Stomach smooth muscle (tissue), 2 donors: ENCODE measurements at regions not wholly inside any gene's neighbourhood (a gene's known extent, or its start where the extent isn't known, plus 50 kb on each side); places are given as distances from the start of the nearest gene placed in this dataset.

Experiments
- H3K27ac ChIP-seq: one replicate; pipeline ENCODE4 v1.7.0; 2013; ENCODE audit warnings: mild to moderate bottlenecking, low read length, inconsistent platforms
- H3K27me3 ChIP-seq, 2 donors: one replicate each; pipeline ENCODE4 v1.7.0; 2013; ENCODE audit warnings: low read length in 2 of 2; ENCODE audit not compliant: insufficient read depth in 2 of 2, control insufficient read depth in 1 of 2
- H3K36me3 ChIP-seq, 2 donors: one replicate each; pipeline ENCODE4 v1.7.0; 2013; ENCODE audit warnings: low read length in 2 of 2; ENCODE audit not compliant: control insufficient read depth in 2 of 2, insufficient read depth in 2 of 2
- H3K4me1 ChIP-seq: one replicate; pipeline ENCODE4 v1.7.0; 2013; ENCODE audit warnings: low read length; ENCODE audit not compliant: control insufficient read depth, insufficient read depth
- H3K4me3 ChIP-seq, 2 donors: one replicate each; pipeline ENCODE4 v1.7.0; 2013; ENCODE audit warnings: low read length in 2 of 2
- H3K9ac ChIP-seq, 2 donors: one replicate each; pipeline ENCODE4 v1.7.0; 2013; ENCODE audit warnings: low read length in 2 of 2, mild to moderate bottlenecking in 1 of 2
- H3K9me3 ChIP-seq, 2 donors: one replicate each; pipeline ENCODE4 v1.7.0; 2013; ENCODE audit warnings: low read length in 2 of 2; ENCODE audit not compliant: control insufficient read depth in 2 of 2
- donor health status: healthy.
- donor health status: Pancreatic carcinoma.

DNA sequence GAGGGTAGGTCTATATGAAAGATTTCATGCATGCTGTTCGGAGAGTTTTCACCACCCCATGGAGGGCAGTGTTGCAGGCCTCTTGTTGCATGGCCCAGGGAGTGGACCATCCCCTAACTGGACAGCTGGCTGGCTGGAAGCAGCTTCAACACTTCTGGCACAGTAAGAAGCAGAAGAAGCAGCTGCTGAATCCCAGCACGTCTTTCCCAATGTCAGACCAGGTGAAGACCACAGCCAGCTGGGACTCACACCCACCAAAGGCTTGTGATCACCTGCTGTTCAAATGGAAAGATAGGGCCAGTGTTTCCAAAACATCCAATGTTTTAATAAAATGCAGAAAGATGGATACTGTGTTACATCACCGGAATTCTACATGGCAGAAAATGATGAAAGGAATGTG is 1423.6 kb downstream of the AACS start:
- Histone ChIP-seq H3K9me3 (peaks cover 0 to 3% of the 10 kb centered on the region in 2 donors), H3K4me1 (no peaks in the 10 kb centered on the region), H3K9ac (no peak overlapping the region), H3K27me3 (no peaks in the 10 kb centered on the region), H3K27ac (no peak overlapping the region), H3K36me3 (no peaks in the 10 kb centered on the region), H3K4me3 (no peak overlapping the region)

DNA sequence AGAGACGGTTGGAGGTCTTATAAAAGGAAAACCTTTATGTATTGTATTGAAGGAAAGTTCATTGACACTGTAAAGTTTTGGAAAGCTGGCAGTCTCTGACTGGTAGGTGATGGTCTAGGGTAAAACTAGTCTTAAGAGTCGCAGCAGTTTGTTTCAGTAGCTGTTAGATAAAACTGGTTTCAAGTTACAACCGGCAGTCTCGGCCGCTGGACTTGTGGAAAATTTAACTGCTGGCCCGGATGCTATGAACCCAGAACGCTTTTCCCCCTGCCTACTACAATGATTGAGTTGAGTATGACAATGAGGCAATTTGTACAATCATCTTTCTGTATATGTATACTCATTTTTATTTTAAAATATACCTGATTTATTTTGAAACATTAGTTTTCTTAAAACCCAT is 1426.9 kb downstream of the AACS start:
- Histone ChIP-seq H3K9me3 (peaks cover 0 to 3% of the 10 kb centered on the region in 2 donors), H3K4me1 (peaks cover 2% of the 10 kb centered on the region), H3K9ac (no peak overlapping the region), H3K36me3 (no peaks in the 10 kb centered on the region), H3K4me3 (no peak overlapping the region), H3K27me3 (no peaks in the 10 kb centered on the region), H3K27ac (no peak overlapping the region)

DNA sequence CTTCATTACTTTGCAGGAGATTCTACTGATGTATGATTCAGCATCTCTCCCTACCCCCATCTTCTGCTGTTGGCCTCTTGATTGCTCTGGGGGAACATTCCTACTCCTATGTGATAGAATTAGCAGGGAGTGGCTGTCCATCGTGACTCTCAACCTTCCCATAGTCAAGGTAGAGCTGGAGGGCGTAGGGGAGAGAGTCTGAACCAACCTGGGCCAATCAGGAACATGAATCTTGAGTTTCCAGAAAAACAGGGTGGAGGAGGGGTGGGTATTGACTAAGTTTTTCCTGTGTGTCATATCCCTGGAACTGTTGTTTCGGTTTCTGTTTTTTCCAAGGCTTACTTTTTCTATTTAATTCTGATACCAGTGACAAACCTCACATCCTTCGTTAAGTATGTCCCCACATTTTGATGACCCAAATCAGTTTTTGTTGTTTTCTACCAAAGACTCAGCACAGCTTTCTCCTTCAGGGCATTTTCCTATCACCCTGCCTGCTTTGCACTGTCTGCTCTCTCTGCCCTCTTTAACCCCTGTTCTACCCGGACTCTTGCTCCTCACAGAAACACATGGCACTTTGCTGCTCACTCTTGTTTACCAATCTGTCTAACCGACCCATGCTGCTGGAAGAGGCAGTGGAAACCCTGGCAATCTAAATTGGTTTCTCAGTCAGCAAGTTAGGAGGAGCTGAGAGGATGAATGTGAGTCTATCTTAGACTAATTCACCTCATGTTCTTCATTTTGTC is 1428.3 kb downstream of the AACS start:
- Histone ChIP-seq H3K9me3 (peaks cover 0 to 3% of the 10 kb centered on the region in 2 donors), H3K27ac (no peak overlapping the region), H3K4me3 (no peak overlapping the region), H3K36me3 (no peaks in the 10 kb centered on the region), H3K4me1 (peaks cover 2% of the 10 kb centered on the region), H3K27me3 (no peaks in the 10 kb centered on the region), H3K9ac (no peak overlapping the region)

DNA sequence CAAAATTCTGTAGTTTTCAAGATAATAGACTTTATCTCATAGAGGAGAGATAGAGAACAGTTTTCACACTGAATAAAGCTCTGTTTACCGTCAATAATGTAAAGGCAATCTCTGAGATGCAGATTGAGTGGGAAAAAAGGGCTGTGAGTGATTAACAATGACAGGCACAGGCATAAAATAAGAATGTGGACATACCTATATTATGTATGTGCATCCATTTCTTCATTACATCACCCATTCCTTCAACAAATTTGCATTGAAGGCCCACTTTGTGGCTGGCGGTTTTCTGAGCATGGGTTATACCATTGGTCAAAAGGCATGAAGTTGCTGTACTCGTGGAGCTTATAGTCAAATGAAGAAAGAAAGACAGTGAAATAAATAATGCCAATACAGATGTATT is 1431.0 kb downstream of the AACS start:
- Histone ChIP-seq H3K4me3 (no peak overlapping the region), H3K27ac (no peak overlapping the region), H3K4me1 (peaks cover 2% of the 10 kb centered on the region), H3K36me3 (no peaks in the 10 kb centered on the region), H3K9me3 (no peaks in the 10 kb centered on the region), H3K9ac (no peak overlapping the region), H3K27me3 (no peaks in the 10 kb centered on the region)

DNA sequence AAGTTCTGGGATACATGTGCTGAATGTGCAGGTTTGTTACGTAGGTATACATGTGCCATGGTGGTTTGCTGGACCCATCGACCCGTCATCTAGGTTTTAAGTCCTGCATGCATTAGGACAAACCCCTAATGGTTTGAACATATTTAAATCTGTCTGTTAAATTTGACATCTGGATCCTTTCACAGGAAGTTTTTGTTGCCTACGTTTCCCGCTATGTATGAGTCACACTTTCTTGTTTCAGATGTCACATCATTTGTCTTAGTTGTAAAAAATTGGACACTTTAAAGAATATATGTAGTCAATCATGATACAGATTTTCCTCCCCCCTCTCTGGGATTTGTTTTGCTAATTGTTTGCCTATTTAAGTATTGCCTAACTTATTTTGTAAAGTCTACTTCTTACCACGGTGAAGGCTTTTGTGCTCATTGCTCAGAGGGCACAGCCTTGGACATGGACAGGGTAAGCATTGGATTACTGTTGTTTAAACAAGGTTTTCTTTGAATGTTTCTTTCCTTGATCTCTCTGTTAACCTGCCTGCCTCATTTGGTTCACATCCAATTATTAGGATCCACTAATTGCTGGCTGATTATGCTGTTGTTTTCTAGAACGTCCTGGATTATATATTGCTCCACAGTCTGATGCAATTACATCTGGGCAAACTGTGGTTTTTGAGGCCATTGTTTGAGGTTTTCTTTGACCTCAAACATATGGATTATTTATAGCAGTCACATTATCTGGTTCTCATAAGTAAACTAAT is 1441.4 kb downstream of the AACS start:
- H3K4me3 ChIP-seq: no peak overlapping the region
- H3K9me3 ChIP-seq: no peaks in the 10 kb centered on the region

DNA sequence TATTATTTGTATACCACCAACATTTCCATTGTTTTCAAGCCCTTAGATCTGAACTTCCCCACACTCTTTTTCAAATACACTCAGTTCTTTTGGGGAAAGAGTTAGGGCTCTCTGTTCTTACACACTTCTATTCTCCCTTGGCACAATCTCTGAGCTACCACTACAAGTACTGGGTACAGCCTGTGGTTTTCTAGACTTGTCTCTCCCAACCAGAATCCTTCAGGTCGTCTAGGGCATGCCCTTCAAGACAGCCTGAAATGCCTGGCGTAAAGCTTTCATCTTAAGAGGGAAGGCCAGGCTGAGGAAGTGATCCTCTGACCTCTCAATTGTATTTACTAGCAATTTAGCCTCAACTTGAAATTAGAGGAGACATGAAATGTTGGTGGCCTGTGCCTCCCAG is 1442.0 kb downstream of the AACS start:
- H3K36me3 ChIP-seq: no peaks in the 10 kb centered on the region
- H3K27ac ChIP-seq: no peak overlapping the region
- H3K9ac ChIP-seq: no peak overlapping the region
- no peak overlapping the region for H3K4me3 ChIP-seq
- no peaks in the 10 kb centered on the region for H3K4me1 ChIP-seq
- H3K27me3 ChIP-seq: no peaks in the 10 kb centered on the region
- H3K9me3 ChIP-seq: no peaks in the 10 kb centered on the region

More for the DNA sequence above, 1441.4 kb downstream of the AACS start:
- Histone ChIP-seq H3K27ac (no peak overlapping the region), H3K36me3 (no peaks in the 10 kb centered on the region), H3K4me1 (no peaks in the 10 kb centered on the region), H3K9ac (no peak overlapping the region), H3K27me3 (no peaks in the 10 kb centered on the region)

DNA sequence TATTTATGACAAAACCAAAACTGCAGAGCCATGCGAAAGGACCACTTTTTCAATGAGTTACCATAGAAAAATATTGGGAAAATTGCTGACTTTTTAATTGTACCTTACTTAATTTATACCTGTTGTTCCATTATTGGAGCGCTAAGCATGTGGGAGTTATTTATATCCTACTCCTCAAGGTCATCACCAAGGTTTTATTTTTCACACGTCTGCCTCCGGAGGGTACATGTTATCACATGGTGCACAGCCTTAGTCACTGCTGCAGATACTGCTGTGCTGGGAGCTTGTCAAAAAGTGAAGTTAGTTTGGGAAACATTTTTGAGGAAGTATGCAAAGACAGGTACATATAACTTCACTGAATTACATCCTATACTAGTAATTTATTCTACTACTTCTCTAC is 1444.3 kb downstream of the AACS start:
- H3K27me3 ChIP-seq: no peaks in the 10 kb centered on the region
- no peaks in the 10 kb centered on the region for H3K36me3 ChIP-seq
- H3K4me1 ChIP-seq: no peaks in the 10 kb centered on the region
- H3K9me3 ChIP-seq: no peaks in the 10 kb centered on the region
- no peak overlapping the region for H3K9ac ChIP-seq
- H3K27ac ChIP-seq: no peak overlapping the region
- H3K4me3 ChIP-seq: no peak overlapping the region

DNA sequence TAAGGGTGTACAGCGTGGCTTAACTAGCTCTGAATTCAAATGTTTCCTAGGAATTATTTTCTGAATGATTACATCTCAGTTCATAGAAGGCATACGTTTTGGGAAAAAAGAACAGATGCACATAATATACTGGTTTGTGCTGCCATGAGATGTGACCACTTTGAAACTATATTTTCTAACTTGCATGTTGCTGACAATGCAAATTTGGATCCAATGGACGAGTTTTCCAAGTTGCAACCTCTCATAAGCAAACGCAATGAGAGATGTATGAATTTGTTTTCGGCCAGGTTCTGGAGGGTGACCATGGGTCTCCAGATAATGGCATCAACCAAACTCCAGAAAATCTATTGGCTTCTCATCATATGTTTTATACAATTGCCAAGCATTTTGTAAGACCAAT is 1445.4 kb downstream of the AACS start:
- Histone ChIP-seq H3K27ac (no peak overlapping the region), H3K4me3 (no peak overlapping the region), H3K36me3 (no peaks in the 10 kb centered on the region), H3K9me3 (no peaks in the 10 kb centered on the region), H3K4me1 (no peaks in the 10 kb centered on the region), H3K27me3 (no peaks in the 10 kb centered on the region), H3K9ac (no peak overlapping the region)

DNA sequence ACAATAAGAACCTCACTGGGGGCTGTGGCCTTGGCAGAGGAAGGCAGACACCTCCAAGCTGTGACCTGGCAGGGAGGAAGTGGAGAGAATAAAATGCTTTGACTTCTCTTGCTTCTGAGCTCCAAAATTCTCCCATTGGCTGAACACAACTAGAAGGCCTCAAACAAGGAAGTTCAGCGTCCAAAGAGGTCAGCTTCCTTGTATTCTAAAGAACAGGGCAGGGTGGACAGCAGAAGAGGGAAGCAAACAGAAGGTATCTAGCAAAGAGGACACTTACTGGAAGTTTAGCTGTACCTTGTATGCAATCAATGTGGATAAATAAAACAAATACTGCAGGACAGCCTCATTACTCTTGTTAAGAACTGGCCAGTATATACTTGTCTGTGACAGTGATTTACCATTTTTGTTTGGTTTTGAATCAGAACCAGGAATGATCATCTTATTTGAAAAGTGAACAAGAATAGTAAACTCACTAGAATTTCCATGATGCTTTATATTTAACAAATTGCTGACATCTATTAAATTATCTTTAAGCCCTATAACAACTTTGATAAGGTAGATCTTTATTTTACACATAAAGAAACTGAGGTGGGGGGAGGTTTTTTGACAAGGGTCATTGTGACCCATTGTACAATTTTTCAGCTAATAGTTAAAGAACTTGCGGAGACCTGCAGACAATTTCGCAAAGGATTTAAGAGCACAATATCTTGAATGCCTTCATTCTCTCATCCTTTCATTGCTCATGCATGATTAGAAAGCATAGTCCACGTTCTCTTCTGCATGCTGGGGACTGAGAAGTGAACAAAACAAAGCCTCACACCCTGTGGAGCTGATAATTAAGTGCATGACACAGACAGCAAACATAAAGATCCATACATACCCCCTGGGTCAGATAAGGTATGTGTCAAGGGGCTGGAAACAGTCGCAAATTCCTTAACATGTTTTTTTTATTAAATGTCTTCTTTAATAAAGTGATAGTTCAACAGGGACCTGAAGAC is 1448.0 kb downstream of the AACS start:
- H3K4me3 ChIP-seq: no peak overlapping the region
- no peaks in the 10 kb centered on the region for H3K27me3 ChIP-seq
- no peaks in the 10 kb centered on the region for H3K9me3 ChIP-seq
- no peaks in the 10 kb centered on the region for H3K4me1 ChIP-seq
- H3K27ac ChIP-seq: no peak overlapping the region
- no peak overlapping the region for H3K9ac ChIP-seq
- H3K36me3 ChIP-seq: no peaks in the 10 kb centered on the region

DNA sequence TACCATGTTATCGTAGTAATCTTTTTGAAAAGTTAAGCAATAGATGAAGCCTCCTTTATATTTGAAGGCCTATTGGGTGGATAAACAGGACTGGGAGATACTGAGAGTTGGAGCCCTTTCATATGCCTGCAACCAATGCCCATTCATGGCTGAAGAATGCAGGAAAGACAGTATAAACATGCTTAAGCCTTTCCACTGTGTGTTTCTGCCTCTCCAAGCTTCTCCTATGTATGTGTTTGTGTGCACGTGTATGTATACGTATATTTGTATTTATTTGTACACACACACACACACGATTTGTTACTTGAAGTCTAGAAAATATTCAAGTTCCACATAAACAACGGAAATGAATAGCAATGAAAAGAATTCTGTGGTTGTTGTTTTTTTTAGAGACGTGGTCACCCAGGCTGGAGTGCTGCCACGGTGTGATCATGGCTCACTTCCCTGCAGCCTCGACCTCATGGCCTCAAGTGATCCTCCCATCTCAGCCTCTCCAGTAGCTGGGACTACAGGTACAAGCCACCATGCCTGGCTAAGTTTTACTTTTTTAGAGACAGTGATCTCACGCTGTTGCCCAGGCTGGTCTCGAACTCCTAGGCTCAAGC is 1453.5 kb downstream of the AACS start:
- Histone ChIP-seq H3K27me3 (no peaks in the 10 kb centered on the region), H3K36me3 (no peaks in the 10 kb centered on the region), H3K4me3 (no peak overlapping the region), H3K4me1 (no peaks in the 10 kb centered on the region), H3K9ac (no peak overlapping the region), H3K27ac (no peak overlapping the region), H3K9me3 (no peaks in the 10 kb centered on the region)
